ENCODE measurements at regions not wholly inside any gene's neighbourhood (a gene's known extent, or its start where the extent isn't known, plus 50 kb on each side); places are given as distances from the start of the nearest gene placed in this dataset.

- TF ChIP-seq CTCF (IDR thresholded peaks at IDR 0.05) (no peak), POLR2A (IDR thresholded peaks at IDR 0.05) (no peak)
Observed at GRCh38 chr14:94904636-94905035, 134.7 kb upstream of the GSC start.
